HCT116 (cell line): ENCODE measurements at regions not wholly inside any gene's neighbourhood (a gene's known extent, or its start where the extent isn't known, plus 50 kb on each side); places are given as distances from the start of the nearest gene placed in this dataset.

Source experiments
- ATAC-seq: fragments of 200-7000 bp; cut with Tn5 transposase; 2 replicates; pipeline ENCODE4 v1.9.1; 2020; ENCODE audit warnings: mild to moderate bottlenecking, moderate library complexity
- BruUV-seq: library from RNA; stranded (reverse); fragments of 400-500 nt; replicated peaks from 2 replicates; lab custom pipeline; 2021; lab: Mats Ljungman, UMichigan
- CTCF ChIA-PET: fragments of 300-600 bp; sonication (Branson Sonifier 250); formaldehyde crosslinking; loops from one replicate; lab custom pipeline; 2021; ENCODE audit warnings: antibody characterized with exemption; lab: Charles Lee
- POLR2A ChIA-PET: fragments of 300-600, 350-600 bp; sonication (Branson Sonifier 250); formaldehyde crosslinking; loops from one replicate; lab custom pipeline; 2021; ENCODE audit warnings: antibody characterized with exemption; lab: Charles Lee
- RAD21 ChIA-PET, 2 experiments: fragments of 300-600 bp; sonication (Branson Sonifier 250); formaldehyde crosslinking; loops; one replicate each; lab custom pipeline; 2023; ENCODE audit warnings: low total read pairs in 2 of 2; ENCODE audit not compliant: uncharacterized antibody in 2 of 2, unreplicated experiment in 2 of 2, low non-redundant PET in 1 of 2; lab: Charles Lee
- DNase-seq: peaks from one replicate; pipeline ENCODE4 v3.0.0-alpha.2; 2010; ENCODE audit warnings: low read depth, low spot score
- H2AFZ ChIP-seq: fragments of 200-600 bp; shearing (Covaris generic), sonication (generic); 2 replicates; pipeline ENCODE4 v1.6.1; 2017; ENCODE audit warnings: low read depth, mixed run types, mixed read lengths, antibody characterized with exemption, low read length; ENCODE audit not compliant: poor library complexity, severe bottlenecking
- H3K27ac ChIP-seq: 2 replicates; pipeline ENCODE4 v1.5.1; 2012; ENCODE audit warnings: low read depth, low read length
- H3K27me3 ChIP-seq: fragments of 200-600 bp; sonication (generic); 2 replicates; pipeline ENCODE4 v1.6.1; 2016; ENCODE audit warnings: mixed run types, low read length, mixed read lengths; ENCODE audit not compliant: insufficient read depth
- H3K36me3 ChIP-seq, 2 experiments: fragments of 200-500 bp in 1 of 2; fragments of 200-600 bp in 1 of 2; sonication (Bioruptor generic) in 1 of 2; sonication (generic) in 1 of 2; 2 replicates each; pipeline versions ENCODE4 v1.5.1 to v1.6.1; 2014 to 2016; ENCODE audit warnings: low read length in 2 of 2, inconsistent platforms in 1 of 2, mixed read lengths in 1 of 2, mixed run types in 1 of 2; ENCODE audit not compliant: insufficient read depth in 2 of 2, control insufficient read depth in 1 of 2
- H3K4me1 ChIP-seq, 2 experiments: fragments of 200-600 bp in 1 of 2; sonication (generic) in 1 of 2; 2 replicates each; pipeline versions ENCODE4 v1.5.1 to v1.6.1; 2012 to 2017; ENCODE audit warnings: low read length in 2 of 2, inconsistent platforms in 1 of 2, mild to moderate bottlenecking in 1 of 2, mixed read lengths in 1 of 2, mixed run types in 1 of 2, moderate library complexity in 1 of 2; ENCODE audit not compliant: insufficient read depth in 2 of 2, control insufficient read depth in 1 of 2
- H3K4me2 ChIP-seq: fragments of 200-600 bp; sonication (generic); 2 replicates; pipeline ENCODE4 v1.6.1; 2017; ENCODE audit warnings: mixed run types, low read length, mixed read lengths
- H3K4me3 ChIP-seq, 2 experiments: fragments of 200-600 bp in 1 of 2; sonication (generic) in 1 of 2; replicated peaks in 1 of 2; 2 replicates each; pipeline ENCODE4 v1.5.1; 2011 to 2016; ENCODE audit warnings: low read length in 2 of 2, control low read depth in 1 of 2, low read depth in 1 of 2, mild to moderate bottlenecking in 1 of 2, mixed read lengths in 1 of 2, mixed run types in 1 of 2
- H3K79me2 ChIP-seq: fragments of 200-600 bp; sonication (generic); 2 replicates; pipeline ENCODE4 v1.6.1; 2017; ENCODE audit warnings: mild to moderate bottlenecking, mixed run types, low read length, moderate library complexity, mixed read lengths; ENCODE audit not compliant: insufficient read depth
- H3K9ac ChIP-seq: fragments of 200-600 bp; sonication (generic); 2 replicates; pipeline ENCODE4 v1.6.1; 2016; ENCODE audit warnings: low read length, mixed read lengths
- H3K9me2 ChIP-seq: fragments of 200-600 bp; sonication (generic), shearing (Covaris generic); 2 replicates; pipeline ENCODE4 v1.6.1; 2017; ENCODE audit warnings: mixed run types, mild to moderate bottlenecking, moderate library complexity; ENCODE audit not compliant: insufficient read depth
- H3K9me3 ChIP-seq, 2 experiments: fragments of 200-500 bp in 1 of 2; fragments of 200-600 bp in 1 of 2; sonication (Bioruptor generic) in 1 of 2; sonication (generic) in 1 of 2; 2 replicates each; pipeline ENCODE4 v1.6.1; 2014 to 2017; ENCODE audit warnings: low read length in 2 of 2, mixed read lengths in 2 of 2, inconsistent platforms in 1 of 2, low read depth in 1 of 2, mild to moderate bottlenecking in 1 of 2, mixed run types in 1 of 2, moderate library complexity in 1 of 2; ENCODE audit not compliant: control insufficient read depth in 1 of 2, insufficient read depth in 1 of 2
- H4K20me1 ChIP-seq: fragments of 200-600 bp; sonication (generic), shearing (Covaris generic); 2 replicates; pipeline ENCODE4 v1.6.1; 2017; ENCODE audit warnings: mixed run types, mild to moderate bottlenecking, moderate library complexity; ENCODE audit not compliant: insufficient read depth
- CEBPB ChIP-seq: IDR thresholded peaks from 2 replicates; pipeline ENCODE4 v1.6.1; 2012; ENCODE audit warnings: low read depth
- EGR1 ChIP-seq: IDR thresholded peaks from 2 replicates; pipeline ENCODE4 v1.6.1; 2012; ENCODE audit warnings: low read depth
- ELF1 ChIP-seq: IDR thresholded peaks from 2 replicates; pipeline ENCODE4 v1.6.1; 2012; ENCODE audit warnings: low read depth, borderline replicate concordance
- EZH2 ChIP-seq: fragments of 200-600 bp; sonication (generic); IDR thresholded peaks from 2 replicates; pipeline ENCODE4 v1.6.1; 2017; ENCODE audit warnings: antibody characterized with exemption, mixed run types
- EZH2phosphoT487 ChIP-seq: fragments of 200-600 bp; IDR thresholded peaks from 2 replicates; pipeline ENCODE4 v1.6.1; 2018; ENCODE audit warnings: antibody characterized with exemption, borderline replicate concordance
- FOSL1 ChIP-seq: IDR thresholded peaks from 2 replicates; pipeline ENCODE4 v1.6.1; 2012; ENCODE audit warnings: low read depth
- POLR2A ChIP-seq: IDR thresholded peaks from 2 replicates; pipeline ENCODE4 v1.7.0; 2011; ENCODE audit warnings: borderline replicate concordance; ENCODE audit not compliant: insufficient read depth, insufficient read length; ENCODE audit errors: extremely low read depth
- POLR2AphosphoS5 ChIP-seq: IDR thresholded peaks from 2 replicates; pipeline ENCODE4 v1.6.1; 2011; ENCODE audit warnings: mild to moderate bottlenecking, low read depth, low read length, moderate library complexity
- RAD21 ChIP-seq: IDR thresholded peaks from 2 replicates; pipeline ENCODE4 v1.6.1; 2012; ENCODE audit warnings: low read depth, mild to moderate bottlenecking
- SIN3A ChIP-seq: IDR thresholded peaks from 2 replicates; pipeline ENCODE4 v1.6.1; 2012; ENCODE audit warnings: low read depth
- SP1 ChIP-seq: IDR thresholded peaks from 2 replicates; pipeline ENCODE4 v1.6.1; 2012; ENCODE audit warnings: low read depth
- SRF ChIP-seq: IDR thresholded peaks from 2 replicates; pipeline ENCODE4 v1.6.1; 2012; ENCODE audit warnings: low read depth
- TCF7L2 ChIP-seq: IDR thresholded peaks from 2 replicates; pipeline ENCODE4 v1.7.0; 2011; ENCODE audit warnings: borderline replicate concordance, inconsistent platforms; ENCODE audit not compliant: insufficient read depth, insufficient read length; ENCODE audit errors: extremely low read depth
- YY1 ChIP-seq: IDR thresholded peaks from 2 replicates; pipeline ENCODE4 v1.6.1; 2011; ENCODE audit warnings: low read length, low read depth, moderate library complexity, mild to moderate bottlenecking; ENCODE audit not compliant: insufficient replicate concordance; ENCODE audit errors: extremely low read depth
- ZNF274 ChIP-seq: fragments of 200-500 bp; sonication (Bioruptor generic); IDR thresholded peaks from 2 replicates; pipeline ENCODE4 v1.6.1; 2014; ENCODE audit warnings: mild to moderate bottlenecking, low read depth, low read length, inconsistent platforms
- intact Hi-C: fragments of 100-400 bp; cut with micrococcal nuclease; formaldehyde crosslinking; loops from 2 replicates; pipeline ENCODE4 v1.10.0; 2022
- TF ChIP-seq, protein P1 (sequence below): IDR thresholded peaks from 2 replicates; pipeline ENCODE4 v1.6.1; 2012; ENCODE audit warnings: low read depth
- TF ChIP-seq, protein P2 (sequence below): IDR thresholded peaks from 2 replicates; pipeline ENCODE4 v1.6.1; 2012
- TF ChIP-seq, protein P3 (sequence below): IDR thresholded peaks from 2 replicates; pipeline ENCODE4 v1.6.1; 2011; ENCODE audit warnings: mild to moderate bottlenecking, low read length, moderate library complexity; ENCODE audit not compliant: insufficient replicate concordance; ENCODE audit errors: extremely low read depth
- TF ChIP-seq, protein P4 (sequence below): IDR thresholded peaks from 2 replicates; pipeline ENCODE4 v1.6.1; 2012
- TF ChIP-seq, protein P5 (sequence below), 3 experiments: fragments of 200-600 bp in 1 of 3; sonication (generic) in 1 of 3; IDR thresholded peaks in 2 of 3; conservative IDR thresholded peaks in 1 of 3; 2 replicates each; pipeline ENCODE4 v1.5.1; 2012 to 2017; ENCODE audit warnings: low read depth in 2 of 3, low read length in 2 of 3, antibody characterized with exemption in 1 of 3, borderline replicate concordance in 1 of 3, control low read depth in 1 of 3, mild to moderate bottlenecking in 1 of 3, mixed read lengths in 1 of 3, mixed run types in 1 of 3, moderate library complexity in 1 of 3; ENCODE audit not compliant: insufficient read depth in 1 of 3

DNA sequence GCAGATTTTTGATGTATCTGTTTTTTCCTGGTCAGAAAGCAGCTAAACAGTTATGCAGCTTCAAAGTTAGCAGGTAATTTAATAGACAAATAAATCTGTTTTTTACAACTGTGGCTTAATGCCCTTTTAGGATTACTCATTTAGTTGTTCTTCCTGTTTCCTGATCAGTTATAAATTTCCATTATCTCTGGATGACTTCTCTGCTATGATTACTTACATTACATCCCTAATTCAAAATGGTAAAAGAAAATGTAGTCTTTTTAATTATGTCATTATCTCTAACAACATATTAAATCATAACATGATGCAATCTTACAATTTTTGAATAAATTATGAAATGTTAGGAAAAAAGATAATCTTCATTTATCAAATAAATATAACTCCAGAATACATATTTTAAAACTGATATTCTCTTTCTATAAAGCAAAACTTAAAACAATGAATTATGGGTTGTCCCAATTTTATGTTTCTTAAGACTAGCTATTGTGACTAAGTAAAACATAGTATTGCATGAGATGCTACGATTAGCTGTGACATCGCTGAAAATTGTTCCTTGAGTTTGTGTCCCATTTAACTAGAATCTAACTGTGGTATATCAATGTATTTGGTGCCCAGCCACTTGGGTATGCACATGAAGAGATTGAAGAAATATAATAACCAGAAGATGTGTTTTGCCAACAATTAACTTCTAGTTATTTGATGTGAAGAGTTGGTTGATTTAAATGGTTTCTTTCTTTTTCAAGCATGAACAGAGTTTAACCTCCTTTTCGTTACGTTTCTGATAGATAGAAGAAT is 605.3 kb upstream of the SPRY2 start:
- Histone ChIP-seq H3K27me3 (no peaks in the 10 kb centered on the region), H3K4me2 (no peak overlapping the region), H3K9ac (no peak overlapping the region), H3K79me2 (no peaks in the 10 kb centered on the region), H2AFZ (no peak overlapping the region), H3K4me3 (no peak overlapping the region), H3K9me3 (no peaks in the 10 kb centered on the region), H3K9me2 (no peaks in the 10 kb centered on the region), H3K36me3 (no peaks in the 10 kb centered on the region), H3K4me1 (no peaks in the 10 kb centered on the region), H3K27ac (no peak overlapping the region), H4K20me1 (no peaks in the 10 kb centered on the region)
- CTCF ChIA-PET, result no interaction called here
- POLR2A ChIA-PET, result no interaction called here
- DNase-seq, result no peak
- RAD21 ChIA-PET, result no interaction called here
- BruUV-seq, result no TSS peak
- intact Hi-C loops, result no loop called here
- ATAC-seq, result no peak
- TF ChIP-seq, protein P1, sequence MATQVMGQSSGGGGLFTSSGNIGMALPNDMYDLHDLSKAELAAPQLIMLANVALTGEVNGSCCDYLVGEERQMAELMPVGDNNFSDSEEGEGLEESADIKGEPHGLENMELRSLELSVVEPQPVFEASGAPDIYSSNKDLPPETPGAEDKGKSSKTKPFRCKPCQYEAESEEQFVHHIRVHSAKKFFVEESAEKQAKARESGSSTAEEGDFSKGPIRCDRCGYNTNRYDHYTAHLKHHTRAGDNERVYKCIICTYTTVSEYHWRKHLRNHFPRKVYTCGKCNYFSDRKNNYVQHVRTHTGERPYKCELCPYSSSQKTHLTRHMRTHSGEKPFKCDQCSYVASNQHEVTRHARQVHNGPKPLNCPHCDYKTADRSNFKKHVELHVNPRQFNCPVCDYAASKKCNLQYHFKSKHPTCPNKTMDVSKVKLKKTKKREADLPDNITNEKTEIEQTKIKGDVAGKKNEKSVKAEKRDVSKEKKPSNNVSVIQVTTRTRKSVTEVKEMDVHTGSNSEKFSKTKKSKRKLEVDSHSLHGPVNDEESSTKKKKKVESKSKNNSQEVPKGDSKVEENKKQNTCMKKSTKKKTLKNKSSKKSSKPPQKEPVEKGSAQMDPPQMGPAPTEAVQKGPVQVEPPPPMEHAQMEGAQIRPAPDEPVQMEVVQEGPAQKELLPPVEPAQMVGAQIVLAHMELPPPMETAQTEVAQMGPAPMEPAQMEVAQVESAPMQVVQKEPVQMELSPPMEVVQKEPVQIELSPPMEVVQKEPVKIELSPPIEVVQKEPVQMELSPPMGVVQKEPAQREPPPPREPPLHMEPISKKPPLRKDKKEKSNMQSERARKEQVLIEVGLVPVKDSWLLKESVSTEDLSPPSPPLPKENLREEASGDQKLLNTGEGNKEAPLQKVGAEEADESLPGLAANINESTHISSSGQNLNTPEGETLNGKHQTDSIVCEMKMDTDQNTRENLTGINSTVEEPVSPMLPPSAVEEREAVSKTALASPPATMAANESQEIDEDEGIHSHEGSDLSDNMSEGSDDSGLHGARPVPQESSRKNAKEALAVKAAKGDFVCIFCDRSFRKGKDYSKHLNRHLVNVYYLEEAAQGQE, result no peak
- TF ChIP-seq ZNF274, result no peak
- no peak for TF ChIP-seq CEBPB
- no peak for TF ChIP-seq POLR2AphosphoS5
- TF ChIP-seq FOSL1, result no peak
- TF ChIP-seq SP1, result no peak
- no peak for TF ChIP-seq SIN3A
- TF ChIP-seq EZH2phosphoT487, result no peak
- no peak for TF ChIP-seq EZH2
- TF ChIP-seq, protein P2, sequence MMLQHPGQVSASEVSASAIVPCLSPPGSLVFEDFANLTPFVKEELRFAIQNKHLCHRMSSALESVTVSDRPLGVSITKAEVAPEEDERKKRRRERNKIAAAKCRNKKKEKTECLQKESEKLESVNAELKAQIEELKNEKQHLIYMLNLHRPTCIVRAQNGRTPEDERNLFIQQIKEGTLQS, result no peak
- TF ChIP-seq, protein P3, sequence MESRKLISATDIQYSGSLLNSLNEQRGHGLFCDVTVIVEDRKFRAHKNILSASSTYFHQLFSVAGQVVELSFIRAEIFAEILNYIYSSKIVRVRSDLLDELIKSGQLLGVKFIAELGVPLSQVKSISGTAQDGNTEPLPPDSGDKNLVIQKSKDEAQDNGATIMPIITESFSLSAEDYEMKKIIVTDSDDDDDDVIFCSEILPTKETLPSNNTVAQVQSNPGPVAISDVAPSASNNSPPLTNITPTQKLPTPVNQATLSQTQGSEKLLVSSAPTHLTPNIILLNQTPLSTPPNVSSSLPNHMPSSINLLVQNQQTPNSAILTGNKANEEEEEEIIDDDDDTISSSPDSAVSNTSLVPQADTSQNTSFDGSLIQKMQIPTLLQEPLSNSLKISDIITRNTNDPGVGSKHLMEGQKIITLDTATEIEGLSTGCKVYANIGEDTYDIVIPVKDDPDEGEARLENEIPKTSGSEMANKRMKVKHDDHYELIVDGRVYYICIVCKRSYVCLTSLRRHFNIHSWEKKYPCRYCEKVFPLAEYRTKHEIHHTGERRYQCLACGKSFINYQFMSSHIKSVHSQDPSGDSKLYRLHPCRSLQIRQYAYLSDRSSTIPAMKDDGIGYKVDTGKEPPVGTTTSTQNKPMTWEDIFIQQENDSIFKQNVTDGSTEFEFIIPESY, result no peak
- TF ChIP-seq EGR1, result no peak
- TF ChIP-seq RAD21, result no peak
- TF ChIP-seq, protein P4, sequence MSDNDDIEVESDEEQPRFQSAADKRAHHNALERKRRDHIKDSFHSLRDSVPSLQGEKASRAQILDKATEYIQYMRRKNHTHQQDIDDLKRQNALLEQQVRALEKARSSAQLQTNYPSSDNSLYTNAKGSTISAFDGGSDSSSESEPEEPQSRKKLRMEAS, result no peak
- TF ChIP-seq POLR2A, result no peak
- TF ChIP-seq YY1, result no peak
- TF ChIP-seq ELF1, result no peak
- TF ChIP-seq, protein P5, sequence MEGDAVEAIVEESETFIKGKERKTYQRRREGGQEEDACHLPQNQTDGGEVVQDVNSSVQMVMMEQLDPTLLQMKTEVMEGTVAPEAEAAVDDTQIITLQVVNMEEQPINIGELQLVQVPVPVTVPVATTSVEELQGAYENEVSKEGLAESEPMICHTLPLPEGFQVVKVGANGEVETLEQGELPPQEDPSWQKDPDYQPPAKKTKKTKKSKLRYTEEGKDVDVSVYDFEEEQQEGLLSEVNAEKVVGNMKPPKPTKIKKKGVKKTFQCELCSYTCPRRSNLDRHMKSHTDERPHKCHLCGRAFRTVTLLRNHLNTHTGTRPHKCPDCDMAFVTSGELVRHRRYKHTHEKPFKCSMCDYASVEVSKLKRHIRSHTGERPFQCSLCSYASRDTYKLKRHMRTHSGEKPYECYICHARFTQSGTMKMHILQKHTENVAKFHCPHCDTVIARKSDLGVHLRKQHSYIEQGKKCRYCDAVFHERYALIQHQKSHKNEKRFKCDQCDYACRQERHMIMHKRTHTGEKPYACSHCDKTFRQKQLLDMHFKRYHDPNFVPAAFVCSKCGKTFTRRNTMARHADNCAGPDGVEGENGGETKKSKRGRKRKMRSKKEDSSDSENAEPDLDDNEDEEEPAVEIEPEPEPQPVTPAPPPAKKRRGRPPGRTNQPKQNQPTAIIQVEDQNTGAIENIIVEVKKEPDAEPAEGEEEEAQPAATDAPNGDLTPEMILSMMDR (IDR thresholded peaks at IDR 0.05 in 2 of 3, conservative IDR thresholded peaks at IDR 0.05 in 1 of 3; ENCODE audit: borderline replicate concordance in 1 of 3, insufficient read depth in 1 of 3, low read depth in 2 of 3, low read length in 2 of 3), result no peak
- no peak for TF ChIP-seq SRF
- TF ChIP-seq TCF7L2, result no peak
